ENCODE measurements at regions not wholly inside any gene's neighbourhood (a gene's known extent, or its start where the extent isn't known, plus 50 kb on each side); places are given as distances from the start of the nearest gene placed in this dataset.

DNA sequence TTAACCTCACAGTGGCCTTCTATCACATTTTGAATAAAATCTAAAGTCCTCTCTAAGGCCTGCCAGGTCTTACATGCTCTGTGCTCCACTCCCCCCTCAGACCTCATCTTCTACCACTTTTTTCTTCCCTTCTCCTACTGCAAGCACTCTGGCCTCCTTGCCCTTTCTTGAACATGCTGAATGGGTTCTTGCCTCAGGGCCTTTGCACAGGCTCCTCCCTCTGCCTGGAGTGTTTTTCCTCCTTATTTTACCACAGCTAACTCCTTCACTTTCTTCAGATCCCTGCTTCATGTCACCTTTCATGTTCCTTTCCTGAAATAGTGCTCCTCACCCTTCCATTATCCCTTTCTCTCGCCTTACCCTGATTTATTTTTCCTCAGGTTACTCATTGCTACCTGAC lies 97.9 kb upstream of the FOXP4 start:
- 97% methylated on average over 1 of the region's 1 CpG for WGBS
- H3K4me1 ChIP-seq: peaks cover 29% of the 10 kb centered on the region
- H3K9me3 ChIP-seq: no peaks in the 10 kb centered on the region
- peaks cover 6% of the 10 kb centered on the region for H3K27me3 ChIP-seq
- H3K36me3 ChIP-seq: no peaks in the 10 kb centered on the region
- H3K4me3 ChIP-seq: no peak overlapping the region
- no peak for DNase-seq (ENCODE audit: low spot score in 2 of 2)
- TF ChIP-seq EP300 (IDR thresholded peaks at IDR 0.05): no peak
- TF ChIP-seq CTCF (IDR thresholded peaks at IDR 0.05): no peak
- no peak for TF ChIP-seq POLR2A (IDR thresholded peaks at IDR 0.05)
- TF ChIP-seq POLR2AphosphoS5 (IDR thresholded peaks at IDR 0.05): no peak
- no peak overlapping the region for H3K27ac ChIP-seq

DNA sequence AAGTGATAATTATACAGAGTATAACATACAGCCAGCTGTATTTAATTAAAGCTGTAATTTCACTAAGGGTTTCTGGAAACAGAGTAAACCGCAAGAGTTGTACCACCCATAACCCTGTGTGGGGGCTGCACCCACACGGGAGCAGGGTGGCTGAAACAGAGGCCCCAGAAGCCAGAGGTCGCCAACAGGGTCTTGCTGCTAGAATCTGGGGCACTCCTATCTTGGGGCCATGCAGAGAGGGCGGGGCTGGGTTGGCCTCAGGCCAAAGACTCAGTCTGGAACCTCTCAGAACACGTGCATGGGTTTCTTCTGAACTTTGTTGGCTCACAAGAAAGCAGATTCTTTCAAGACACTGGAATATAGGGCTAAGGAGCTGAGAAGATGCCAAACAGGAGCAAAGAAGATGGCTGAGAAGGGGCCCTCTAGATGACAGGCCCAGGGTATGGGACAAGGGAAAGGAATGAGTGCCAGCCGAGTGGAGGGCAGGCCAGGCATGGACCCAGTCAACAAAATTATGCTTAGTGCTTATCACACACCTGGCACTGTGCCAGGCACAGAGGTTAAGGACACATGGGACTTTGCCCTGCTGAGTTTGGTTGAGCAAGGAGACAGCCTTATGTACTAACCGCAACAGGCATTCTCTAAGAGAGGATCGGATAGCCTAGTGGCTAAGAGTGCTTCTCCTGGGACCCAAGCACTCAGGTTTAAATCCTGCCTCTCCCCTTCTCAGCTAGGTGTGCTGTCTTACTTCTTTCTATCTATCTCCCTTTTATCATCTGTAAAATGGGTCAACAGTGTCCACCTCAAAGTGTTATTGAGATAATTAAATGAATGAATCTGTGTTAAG lies 96.6 kb upstream of the FOXP4 start:
- H3K4me1 ChIP-seq: peaks cover 21% of the 10 kb centered on the region
- H3K27me3 ChIP-seq: peaks cover 3% of the 10 kb centered on the region
- H3K36me3 ChIP-seq: no peaks in the 10 kb centered on the region
- DNase-seq (ENCODE audit: low spot score in 2 of 2): no peak
- H3K27ac ChIP-seq: no peak overlapping the region
- no peak for TF ChIP-seq CTCF (IDR thresholded peaks at IDR 0.05)
- no peak overlapping the region for H3K4me3 ChIP-seq
- H3K9me3 ChIP-seq: no peaks in the 10 kb centered on the region
- WGBS: 41% methylated on average over 8 of the region's 8 CpGs

- Histone ChIP-seq H3K4me3 (no peak overlapping the region), H3K36me3 (no peaks in the 10 kb centered on the region), H3K9me3 (no peaks in the 10 kb centered on the region), H3K27ac (no peak overlapping the region), H3K27me3 (peaks cover 6% of the 10 kb centered on the region), H3K4me1 (peaks cover 21% of the 10 kb centered on the region)
- WGBS: 89% methylated on average over 13 of the region's 13 CpGs
- TF ChIP-seq POLR2A (IDR thresholded peaks at IDR 0.05) (no peak), POLR2AphosphoS5 (IDR thresholded peaks at IDR 0.05) (no peak), EP300 (IDR thresholded peaks at IDR 0.05) (no peak), CTCF (IDR thresholded peaks at IDR 0.05) (no peak)
- no peak for DNase-seq (ENCODE audit: low spot score in 2 of 2)
Observed at GRCh38 chr6:41450581-41450980, 95.6 kb upstream of the FOXP4 start.

- peaks cover 9% of the 10 kb centered on the region for H3K27me3 ChIP-seq
- WGBS: 55% methylated on average over 9 of the region's 9 CpGs
- no peaks in the 10 kb centered on the region for H3K9me3 ChIP-seq
- no peak for DNase-seq (ENCODE audit: low spot score in 2 of 2)
- H3K4me1 ChIP-seq: peaks cover 21% of the 10 kb centered on the region
- no peak overlapping the region for H3K4me3 ChIP-seq
- H3K36me3 ChIP-seq: no peaks in the 10 kb centered on the region
- TF ChIP-seq POLR2A (IDR thresholded peaks at IDR 0.05) (no peak), CTCF (IDR thresholded peaks at IDR 0.05) (no peak), EP300 (IDR thresholded peaks at IDR 0.05) (no peak), POLR2AphosphoS5 (IDR thresholded peaks at IDR 0.05) (no peak)
- H3K27ac ChIP-seq: no peak overlapping the region
Observed at GRCh38 chr6:41451039-41451438, 95.1 kb upstream of the FOXP4 start.

DNA sequence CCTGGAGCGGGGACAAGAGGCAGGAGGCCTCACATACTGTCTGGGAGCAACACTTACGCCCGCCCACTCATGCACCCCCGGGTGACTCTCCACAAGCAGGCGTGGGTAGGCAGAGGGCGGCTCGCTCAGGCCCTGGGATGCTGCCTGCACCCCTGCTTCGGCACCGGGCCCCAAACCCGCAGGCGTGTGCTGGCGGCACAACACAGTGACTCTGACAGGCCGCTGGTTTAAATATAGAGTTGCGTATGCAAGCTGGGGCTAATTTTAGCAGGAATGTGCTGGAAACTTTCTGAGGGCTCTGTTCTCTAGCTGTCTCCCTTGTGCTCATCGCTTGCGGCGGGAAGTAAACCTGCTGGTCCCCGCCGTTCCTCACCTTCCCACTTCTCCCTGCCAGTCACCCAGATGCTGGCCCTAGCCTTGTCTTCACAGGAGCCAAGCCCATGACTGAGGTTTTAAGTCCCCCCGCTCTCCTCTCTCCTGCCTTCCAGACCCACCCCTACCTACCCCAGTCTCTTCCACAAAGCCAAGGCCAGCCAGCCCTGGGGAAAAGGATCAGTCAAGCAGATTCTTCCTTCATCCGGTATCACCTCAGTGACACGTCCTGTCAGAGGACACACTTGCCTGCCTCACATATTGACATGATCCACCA lies 94.5 kb upstream of the FOXP4 start:
- H3K36me3 ChIP-seq: no peaks in the 10 kb centered on the region
- peaks cover 21% of the 10 kb centered on the region for H3K4me1 ChIP-seq
- no peak for TF ChIP-seq POLR2A (IDR thresholded peaks at IDR 0.05)
- TF ChIP-seq CTCF (IDR thresholded peaks at IDR 0.05): no peak
- TF ChIP-seq POLR2AphosphoS5 (IDR thresholded peaks at IDR 0.05): no peak
- TF ChIP-seq EP300 (IDR thresholded peaks at IDR 0.05): no peak
- 29% methylated on average over 15 of the region's 22 CpGs for WGBS
- no peak overlapping the region for H3K27ac ChIP-seq
- no peak overlapping the region for H3K4me3 ChIP-seq
- H3K9me3 ChIP-seq: no peaks in the 10 kb centered on the region
- no peak for DNase-seq (ENCODE audit: low spot score in 2 of 2)
- peaks cover 15% of the 10 kb centered on the region for H3K27me3 ChIP-seq

All from suprapubic skin (tissue), 4 donors.